ENCODE measurements at regions not wholly inside any gene's neighbourhood (a gene's known extent, or its start where the extent isn't known, plus 50 kb on each side); places are given as distances from the start of the nearest gene placed in this dataset.

GRCh38 chr5:135231289-135231688, 167.7 kb downstream of the MACROH2A1 start:
- H3K4me1 ChIP-seq (ENCODE audit: control insufficient read depth, low read depth, low read length), result no peaks in the 10 kb centered on the region
- no peak overlapping the region for H3K9ac ChIP-seq (ENCODE audit: low read length)
- H3K4me2 ChIP-seq (ENCODE audit: low read length), result no peak overlapping the region
- DNase-seq, result no peak
- H3K23ac ChIP-seq (ENCODE audit: low read length), result no peak overlapping the region
- no peak overlapping the region for H3K18ac ChIP-seq (ENCODE audit: low read length)
- no CpG with 5 or more reads among the region's 2 CpGs for WGBS (ENCODE audit: extremely low coverage, insufficient coverage, low lambda C conversion rate)
- H3K4me3 ChIP-seq (ENCODE audit: low read length), result no peak overlapping the region
- no peaks in the 10 kb centered on the region for H3K36me3 ChIP-seq (ENCODE audit: control insufficient read depth, insufficient read depth, low read length)
- H4K8ac ChIP-seq (ENCODE audit: low read depth, low read length), result no peak overlapping the region
- H3K79me1 ChIP-seq (ENCODE audit: low read length), result no peaks in the 10 kb centered on the region
- no peak overlapping the region for H3K27ac ChIP-seq (ENCODE audit: low read depth, low read length)
- H3K79me2 ChIP-seq (ENCODE audit: control insufficient read depth, insufficient read depth, low read length), result no peaks in the 10 kb centered on the region
- no peak overlapping the region for H4K5ac ChIP-seq (ENCODE audit: low read length)
- no peak overlapping the region for H2BK120ac ChIP-seq (ENCODE audit: low read depth, low read length)
- H3K56ac ChIP-seq (ENCODE audit: low read length), result no peak overlapping the region
- no peak overlapping the region for H2AK5ac ChIP-seq (ENCODE audit: low read length)
- H3K27me3 ChIP-seq (ENCODE audit: insufficient read depth, low read length, poor library complexity), result no peaks in the 10 kb centered on the region
- H3K4ac ChIP-seq (ENCODE audit: low read depth, low read length), result no peak overlapping the region
- H2BK15ac ChIP-seq (replicated peaks; ENCODE audit: low read depth), result no peak overlapping the region
- H2BK5ac ChIP-seq (ENCODE audit: low read length), result no peak overlapping the region

DNA sequence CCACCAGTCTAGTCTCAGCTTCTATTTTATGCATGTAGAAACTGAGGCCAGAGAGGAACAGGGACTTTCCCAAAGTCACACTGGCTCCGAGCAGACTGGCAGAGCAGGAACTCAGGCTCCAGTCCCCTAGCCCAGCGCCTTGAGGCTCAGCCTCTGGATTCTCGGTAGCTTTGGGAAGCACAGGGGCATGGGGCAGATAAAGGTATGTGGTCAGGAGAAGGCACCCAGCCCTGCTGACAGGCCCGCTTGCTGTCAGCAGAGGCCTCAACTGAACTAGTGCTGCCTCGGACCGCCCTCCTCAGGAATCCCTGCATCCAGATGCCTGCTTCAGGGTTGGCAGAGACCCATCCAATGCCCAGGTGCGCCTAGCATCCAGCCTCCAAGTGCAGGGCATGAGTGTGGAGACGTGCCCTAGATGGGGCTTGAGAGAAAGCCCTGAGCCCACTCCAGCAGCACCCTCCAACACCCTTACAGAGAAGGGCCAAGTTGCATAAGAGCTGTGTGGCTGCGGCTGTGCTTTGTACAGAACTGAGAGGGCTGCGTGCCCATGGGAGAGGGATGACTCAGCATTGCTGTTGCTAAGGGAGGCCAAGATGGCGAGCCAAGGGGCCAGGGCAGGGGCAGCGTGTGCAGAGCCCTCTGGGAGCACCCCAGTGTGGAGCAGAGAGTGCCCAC, 168.6 kb downstream of the MACROH2A1 start:
- H3K4me1 ChIP-seq (ENCODE audit: control insufficient read depth, low read depth, low read length), result no peaks in the 10 kb centered on the region
- no peak overlapping the region for H3K4me3 ChIP-seq (ENCODE audit: low read length)
- no peaks in the 10 kb centered on the region for H3K79me1 ChIP-seq (ENCODE audit: low read length)
- H2AK5ac ChIP-seq (ENCODE audit: low read length), result no peak overlapping the region
- no peak overlapping the region for H3K9ac ChIP-seq (ENCODE audit: low read length)
- H3K18ac ChIP-seq (ENCODE audit: low read length), result no peak overlapping the region
- no peak for DNase-seq
- H2BK15ac ChIP-seq (replicated peaks; ENCODE audit: low read depth), result no peak overlapping the region
- WGBS (ENCODE audit: extremely low coverage, insufficient coverage, low lambda C conversion rate), result no CpG with 5 or more reads among the region's 12 CpGs
- no peak overlapping the region for H3K23ac ChIP-seq (ENCODE audit: low read length)
- H4K5ac ChIP-seq (ENCODE audit: low read length), result no peak overlapping the region
- no peak overlapping the region for H3K4ac ChIP-seq (ENCODE audit: low read depth, low read length)
- no peak overlapping the region for H3K4me2 ChIP-seq (ENCODE audit: low read length)
- no peaks in the 10 kb centered on the region for H3K27me3 ChIP-seq (ENCODE audit: insufficient read depth, low read length, poor library complexity)
- H2BK5ac ChIP-seq (ENCODE audit: low read length), result no peak overlapping the region
- no peaks in the 10 kb centered on the region for H3K79me2 ChIP-seq (ENCODE audit: control insufficient read depth, insufficient read depth, low read length)
- H4K8ac ChIP-seq (ENCODE audit: low read depth, low read length), result no peak overlapping the region
- H3K56ac ChIP-seq (ENCODE audit: low read length), result no peak overlapping the region
- H3K27ac ChIP-seq (ENCODE audit: low read depth, low read length), result no peak overlapping the region
- no peaks in the 10 kb centered on the region for H3K36me3 ChIP-seq (ENCODE audit: control insufficient read depth, insufficient read depth, low read length)
- H2BK120ac ChIP-seq (ENCODE audit: low read depth, low read length), result no peak overlapping the region

DNA sequence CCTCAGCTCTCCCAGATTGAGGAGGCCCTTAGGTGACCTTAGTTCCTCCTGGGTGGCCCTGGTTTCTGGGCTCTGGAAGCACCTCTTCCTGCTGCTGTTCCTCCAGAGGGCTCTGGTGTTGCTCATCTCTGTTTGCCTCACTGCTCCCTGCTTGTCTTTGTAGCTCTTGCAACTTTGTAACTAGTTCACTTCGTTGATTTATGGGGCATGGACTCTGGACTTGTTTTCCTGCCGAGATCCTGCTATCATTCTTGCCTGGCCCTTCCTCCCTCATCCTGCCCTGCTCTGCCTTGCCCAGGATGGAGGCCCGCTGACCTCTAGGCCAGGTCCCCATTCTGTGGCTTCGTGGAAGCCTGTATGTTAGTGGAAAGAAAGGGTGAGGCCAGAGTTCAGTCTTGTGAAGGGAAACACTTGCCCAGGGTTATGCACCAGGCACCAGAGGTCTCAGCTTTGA, 169.3 kb downstream of the MACROH2A1 start:
- no peaks in the 10 kb centered on the region for H3K79me2 ChIP-seq (ENCODE audit: control insufficient read depth, insufficient read depth, low read length)
- H3K23ac ChIP-seq (ENCODE audit: low read length), result no peak overlapping the region
- H3K9ac ChIP-seq (ENCODE audit: low read length), result no peak overlapping the region
- no peak overlapping the region for H4K5ac ChIP-seq (ENCODE audit: low read length)
- no peaks in the 10 kb centered on the region for H3K27me3 ChIP-seq (ENCODE audit: insufficient read depth, low read length, poor library complexity)
- no peak overlapping the region for H2BK5ac ChIP-seq (ENCODE audit: low read length)
- no peaks in the 10 kb centered on the region for H3K4me1 ChIP-seq (ENCODE audit: control insufficient read depth, low read depth, low read length)
- no peaks in the 10 kb centered on the region for H3K79me1 ChIP-seq (ENCODE audit: low read length)
- H3K4me2 ChIP-seq (ENCODE audit: low read length), result no peak overlapping the region
- no peak overlapping the region for H4K8ac ChIP-seq (ENCODE audit: low read depth, low read length)
- H3K56ac ChIP-seq (ENCODE audit: low read length), result no peak overlapping the region
- H2AK5ac ChIP-seq (ENCODE audit: low read length), result no peak overlapping the region
- no peak overlapping the region for H3K4ac ChIP-seq (ENCODE audit: low read depth, low read length)
- H2BK15ac ChIP-seq (replicated peaks; ENCODE audit: low read depth), result no peak overlapping the region
- no peak for DNase-seq
- H3K27ac ChIP-seq (ENCODE audit: low read depth, low read length), result no peak overlapping the region
- H2BK120ac ChIP-seq (ENCODE audit: low read depth, low read length), result no peak overlapping the region
- no CpG with 5 or more reads among the region's 4 CpGs for WGBS (ENCODE audit: extremely low coverage, insufficient coverage, low lambda C conversion rate)
- H3K18ac ChIP-seq (ENCODE audit: low read length), result no peak overlapping the region
- H3K4me3 ChIP-seq (ENCODE audit: low read length), result no peak overlapping the region
- no peaks in the 10 kb centered on the region for H3K36me3 ChIP-seq (ENCODE audit: control insufficient read depth, insufficient read depth, low read length)

DNA sequence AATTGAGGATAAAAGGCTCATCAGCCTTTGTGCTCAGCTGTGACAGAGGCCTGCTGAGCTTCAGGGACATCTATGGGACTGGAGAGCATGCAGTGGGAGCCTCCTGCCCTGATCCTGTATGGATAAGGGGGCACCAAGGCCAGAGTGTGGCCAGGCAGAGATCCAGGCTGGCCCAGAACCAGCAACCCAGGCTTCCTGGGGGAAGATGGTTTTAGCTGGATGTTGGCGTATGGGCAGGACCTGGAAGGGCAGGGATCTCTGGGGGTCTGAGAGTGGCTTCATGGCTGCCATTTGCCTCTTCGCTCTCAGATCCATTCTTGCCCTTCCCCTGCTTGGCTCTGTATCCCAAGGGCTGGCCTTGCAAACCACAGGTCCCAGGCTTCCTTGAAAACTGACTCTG, 169.9 kb downstream of the MACROH2A1 start:
- Histone ChIP-seq H4K5ac (ENCODE audit: low read length) (no peak overlapping the region), H2BK120ac (ENCODE audit: low read depth, low read length) (no peak overlapping the region), H3K27ac (ENCODE audit: low read depth, low read length) (no peak overlapping the region), H3K4me1 (ENCODE audit: control insufficient read depth, low read depth, low read length) (no peaks in the 10 kb centered on the region), H3K4me2 (ENCODE audit: low read length) (no peak overlapping the region), H3K56ac (ENCODE audit: low read length) (no peak overlapping the region), H3K9ac (ENCODE audit: low read length) (no peak overlapping the region), H3K36me3 (ENCODE audit: control insufficient read depth, insufficient read depth, low read length) (no peaks in the 10 kb centered on the region), H2AK5ac (ENCODE audit: low read length) (no peak overlapping the region), H2BK15ac (replicated peaks; ENCODE audit: low read depth) (no peak overlapping the region), H3K79me2 (ENCODE audit: control insufficient read depth, insufficient read depth, low read length) (no peaks in the 10 kb centered on the region), H4K8ac (ENCODE audit: low read depth, low read length) (no peak overlapping the region), H3K79me1 (ENCODE audit: low read length) (no peaks in the 10 kb centered on the region), H3K23ac (ENCODE audit: low read length) (no peak overlapping the region), H3K27me3 (ENCODE audit: insufficient read depth, low read length, poor library complexity) (no peaks in the 10 kb centered on the region), H3K4me3 (ENCODE audit: low read length) (no peak overlapping the region), H3K4ac (ENCODE audit: low read depth, low read length) (no peak overlapping the region), H2BK5ac (ENCODE audit: low read length) (no peak overlapping the region), H3K18ac (ENCODE audit: low read length) (no peak overlapping the region)
- DNase-seq, result no peak
- WGBS (ENCODE audit: extremely low coverage, insufficient coverage, low lambda C conversion rate), result no CpG with 5 or more reads among the region's 2 CpGs

DNA sequence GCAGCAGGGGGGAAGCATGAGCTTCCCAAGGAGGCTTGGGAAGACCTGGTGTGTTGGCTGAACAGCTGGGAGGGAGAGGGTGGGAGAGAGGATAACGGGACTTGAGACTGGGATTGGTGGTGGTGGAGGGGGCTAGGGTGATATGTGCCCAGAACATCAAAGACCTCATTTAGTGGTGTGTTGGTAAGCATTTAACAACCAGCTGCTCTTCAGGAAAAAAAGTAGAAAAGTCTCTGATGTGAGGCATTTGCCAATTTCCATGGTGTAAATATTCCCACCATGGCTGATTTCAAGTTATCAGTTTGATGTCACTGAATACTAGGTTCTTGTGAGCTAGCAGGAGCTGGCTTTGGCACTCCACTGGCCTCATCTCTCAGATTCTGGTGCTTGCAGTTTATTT, 170.8 kb downstream of the MACROH2A1 start:
- H3K23ac ChIP-seq (ENCODE audit: low read length), result no peak overlapping the region
- no peak overlapping the region for H4K5ac ChIP-seq (ENCODE audit: low read length)
- WGBS (ENCODE audit: extremely low coverage, insufficient coverage, low lambda C conversion rate), result no CpG with 5 or more reads among the region's 1 CpG

More for the DNA sequence above, 170.8 kb downstream of the MACROH2A1 start:
- Histone ChIP-seq H2AK5ac (ENCODE audit: low read length) (no peak overlapping the region), H3K18ac (ENCODE audit: low read length) (no peak overlapping the region), H3K27me3 (ENCODE audit: insufficient read depth, low read length, poor library complexity) (no peaks in the 10 kb centered on the region), H3K27ac (ENCODE audit: low read depth, low read length) (no peak overlapping the region), H2BK5ac (ENCODE audit: low read length) (no peak overlapping the region), H3K79me1 (ENCODE audit: low read length) (no peaks in the 10 kb centered on the region), H2BK15ac (replicated peaks; ENCODE audit: low read depth) (no peak overlapping the region), H3K36me3 (ENCODE audit: control insufficient read depth, insufficient read depth, low read length) (no peaks in the 10 kb centered on the region), H3K4me1 (ENCODE audit: control insufficient read depth, low read depth, low read length) (no peaks in the 10 kb centered on the region), H3K79me2 (ENCODE audit: control insufficient read depth, insufficient read depth, low read length) (no peaks in the 10 kb centered on the region), H3K56ac (ENCODE audit: low read length) (no peak overlapping the region), H3K4me3 (ENCODE audit: low read length) (no peak overlapping the region), H3K9ac (ENCODE audit: low read length) (no peak overlapping the region), H4K8ac (ENCODE audit: low read depth, low read length) (no peak overlapping the region), H3K4me2 (ENCODE audit: low read length) (no peak overlapping the region), H2BK120ac (ENCODE audit: low read depth, low read length) (no peak overlapping the region), H3K4ac (ENCODE audit: low read depth, low read length) (no peak overlapping the region)
- DNase-seq, result no peak
